B cell (primary cell): ENCODE measurements at regions not wholly inside any gene's neighbourhood (a gene's known extent, or its start where the extent isn't known, plus 50 kb on each side); places are given as distances from the start of the nearest gene placed in this dataset.

ENCODE experiments used
- ATAC-seq: fragments of 200-7000 bp; cut with Tn5 transposase; one replicate; pipeline ENCODE4 v1.10.0; 2021; ENCODE audit warnings: low read depth, mild to moderate bottlenecking, moderate number of reproducible peaks, moderate library complexity
- CTCF ChIA-PET: fragments of 350-600 bp; sonication (Branson Sonifier 250); formaldehyde crosslinking; loops from one replicate; lab custom pipeline; 2021; ENCODE audit warnings: antibody characterized with exemption, inconsistent platforms; lab: Charles Lee
- POLR2A ChIA-PET: fragments of 350-600 bp; sonication (Branson Sonifier 250); formaldehyde crosslinking; loops from one replicate; lab custom pipeline; 2021; ENCODE audit warnings: antibody characterized with exemption; lab: Charles Lee
- DNase-seq: peaks from one replicate; pipeline ENCODE4 v3.0.0; 2013
- H2AFZ ChIP-seq: 2 replicates; pipeline ENCODE4 v1.6.1; 2012; ENCODE audit warnings: mild to moderate bottlenecking, low read depth, low read length; ENCODE audit not compliant: insufficient read depth, poor library complexity, severe bottlenecking
- H3K27ac ChIP-seq, 2 donors: 1 replicate in 1 of 2; 2 replicates in 1 of 2; pipeline ENCODE4 v1.5.1; 2012 to 2013; ENCODE audit warnings: low read length in 2 of 2, mild to moderate bottlenecking in 2 of 2, moderate library complexity in 1 of 2
- H3K27me3 ChIP-seq, 4 experiments: fragments of 200-600 bp in 1 of 4; sonication (generic) in 1 of 4; replicated peaks in 1 of 4; 1 replicate in 2 of 4; 2 replicates in 2 of 4; pipeline versions ENCODE4 v1.6.1 to v1.7.0; 2013 to 2016; ENCODE audit warnings: low read length in 3 of 4, mild to moderate bottlenecking in 2 of 4, mixed read lengths in 1 of 4, moderate library complexity in 1 of 4; ENCODE audit not compliant: insufficient read depth in 4 of 4, control insufficient read depth in 3 of 4; ENCODE audit errors: control extremely low read depth in 1 of 4
- H3K36me3 ChIP-seq, 2 experiments: replicated peaks in 1 of 2; 1 replicate in 1 of 2; 2 replicates in 1 of 2; pipeline versions ENCODE4 v1.6.1 to v1.7.1; 2013; ENCODE audit warnings: low read length in 1 of 2; ENCODE audit not compliant: insufficient read depth in 2 of 2, control insufficient read depth in 1 of 2; ENCODE audit errors: control extremely low read depth in 1 of 2, extremely low read depth in 1 of 2
- H3K4me1 ChIP-seq, 2 donors: fragments of 200-600 bp in 1 of 2; sonication (generic) in 1 of 2; 1 replicate in 1 of 2; 2 replicates in 1 of 2; pipeline versions ENCODE4 v1.5.1 to v1.6.1; 2013 to 2017; ENCODE audit warnings: low read length in 2 of 2; ENCODE audit not compliant: control insufficient read depth in 2 of 2, insufficient read depth in 2 of 2
- H3K4me2 ChIP-seq: replicated peaks from 2 replicates; pipeline ENCODE3; 2012; ENCODE audit warnings: mild to moderate bottlenecking, low read depth, low read length; ENCODE audit not compliant: poor library complexity, severe bottlenecking
- H3K4me3 ChIP-seq, 5 experiments: fragments of 200-600 bp in 1 of 5; sonication (generic) in 1 of 5; 1 replicate in 3 of 5; 2 replicates in 2 of 5; pipeline versions ENCODE4 v1.5.1 to v1.7.0; 2011 to 2016; ENCODE audit warnings: low read length in 4 of 5, mild to moderate bottlenecking in 4 of 5, low read depth in 2 of 5, control low read depth in 1 of 5, moderate library complexity in 1 of 5; ENCODE audit not compliant: insufficient read depth in 1 of 5; ENCODE audit errors: control extremely low read depth in 1 of 5, extremely low read depth in 1 of 5
- H3K79me2 ChIP-seq: fragments of 200-600 bp; sonication (generic); one replicate; pipeline ENCODE4 v1.6.0; 2016; ENCODE audit warnings: low read length; ENCODE audit not compliant: control insufficient read depth, insufficient read depth
- H3K9ac ChIP-seq: fragments of 200-600 bp; sonication (generic); 2 replicates; pipeline ENCODE4 v1.6.1; 2017; ENCODE audit warnings: mild to moderate bottlenecking, low read length, moderate library complexity
- H3K9me3 ChIP-seq, 3 donors: one replicate each; pipeline versions ENCODE4 v1.6.1 to v1.7.1; 2013; ENCODE audit warnings: low read length in 2 of 3; ENCODE audit not compliant: control insufficient read depth in 2 of 3, insufficient read depth in 1 of 3; ENCODE audit errors: control extremely low read depth in 1 of 3
- H4K20me1 ChIP-seq: 2 replicates; pipeline ENCODE4 v1.6.0; 2012; ENCODE audit warnings: mild to moderate bottlenecking, low read length; ENCODE audit not compliant: insufficient read depth, control insufficient read depth, poor library complexity, severe bottlenecking
- H3K27ac Mint-ChIP-seq: one replicate; pipeline ENCODE4 v1.8.0; 2021; ENCODE audit warnings: mixed read lengths
- H3K27me3 Mint-ChIP-seq: one replicate; pipeline ENCODE4 v1.8.0; 2021; ENCODE audit warnings: mixed read lengths
- H3K4me1 Mint-ChIP-seq: one replicate; pipeline ENCODE4 v1.8.0; 2021; ENCODE audit warnings: mixed read lengths
- H3K4me3 Mint-ChIP-seq: one replicate; pipeline ENCODE4 v1.8.0; 2021; ENCODE audit warnings: mixed read lengths
- H3K9me3 Mint-ChIP-seq: one replicate; pipeline ENCODE4 v1.8.0; 2022; ENCODE audit warnings: mixed read lengths; ENCODE audit not compliant: insufficient read depth
- EZH2 ChIP-seq: IDR thresholded peaks from 2 replicates; pipeline ENCODE4 v1.6.1; 2012; ENCODE audit warnings: borderline replicate concordance, low read depth, mild to moderate bottlenecking, moderate library complexity, low read length; ENCODE audit not compliant: insufficient read depth, poor library complexity, severe bottlenecking
- WGBS: methylation state at CpG from one replicate; pipeline ENCODE4 v1.1.5; 2013; ENCODE audit warnings: missing lambda C conversion rate; ENCODE audit not compliant: insufficient coverage; 5-methylcytosine and 5-hydroxymethylcytosine counted together
- intact Hi-C: fragments of 100-400 bp; cut with micrococcal nuclease; formaldehyde crosslinking; loops from one replicate; pipeline ENCODE4 v1.10.0; 2022
- TF ChIP-seq, protein P1 (sequence below): fragments of 200-600 bp; IDR thresholded peaks from one replicate; pipeline ENCODE4 v1.8.0; 2022; ENCODE audit warnings: antibody characterized with exemption, mild to moderate bottlenecking

DNA sequence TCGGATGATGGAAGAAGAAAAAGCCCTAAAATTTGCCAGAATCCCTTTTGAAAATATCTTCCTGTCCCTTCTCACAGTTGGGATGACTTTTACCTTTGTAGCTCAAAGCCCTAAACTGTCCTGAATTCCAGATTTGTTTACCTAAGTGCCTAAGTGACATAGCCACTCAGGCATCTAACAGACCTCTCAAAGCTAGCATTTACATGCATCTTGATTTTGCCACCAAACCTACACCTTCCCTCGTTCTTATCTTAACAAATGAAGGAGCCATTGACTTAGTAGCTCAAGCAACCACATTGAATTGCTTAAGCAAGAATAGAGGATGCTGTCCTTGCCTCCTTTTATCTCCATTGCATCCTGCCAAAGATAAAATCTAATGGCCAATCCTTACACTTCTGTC is 198.4 kb upstream of the NTM start:
- no peaks in the 10 kb centered on the region for H3K4me1 ChIP-seq
- CTCF ChIA-PET = no interaction called here
- H3K27ac ChIP-seq = no peak overlapping the region
- peaks cover 0 to 9% (median 0%) of the 10 kb centered on the region in 3 donors for H3K9me3 ChIP-seq
- Mint-ChIP-seq H3K4me1 (no peaks in the 10 kb centered on the region), H3K27me3 (no peaks in the 10 kb centered on the region), H3K9me3 (no peaks in the 10 kb centered on the region), H3K27ac (no peak overlapping the region), H3K4me3 (no peak overlapping the region)
- TF ChIP-seq, protein P1, sequence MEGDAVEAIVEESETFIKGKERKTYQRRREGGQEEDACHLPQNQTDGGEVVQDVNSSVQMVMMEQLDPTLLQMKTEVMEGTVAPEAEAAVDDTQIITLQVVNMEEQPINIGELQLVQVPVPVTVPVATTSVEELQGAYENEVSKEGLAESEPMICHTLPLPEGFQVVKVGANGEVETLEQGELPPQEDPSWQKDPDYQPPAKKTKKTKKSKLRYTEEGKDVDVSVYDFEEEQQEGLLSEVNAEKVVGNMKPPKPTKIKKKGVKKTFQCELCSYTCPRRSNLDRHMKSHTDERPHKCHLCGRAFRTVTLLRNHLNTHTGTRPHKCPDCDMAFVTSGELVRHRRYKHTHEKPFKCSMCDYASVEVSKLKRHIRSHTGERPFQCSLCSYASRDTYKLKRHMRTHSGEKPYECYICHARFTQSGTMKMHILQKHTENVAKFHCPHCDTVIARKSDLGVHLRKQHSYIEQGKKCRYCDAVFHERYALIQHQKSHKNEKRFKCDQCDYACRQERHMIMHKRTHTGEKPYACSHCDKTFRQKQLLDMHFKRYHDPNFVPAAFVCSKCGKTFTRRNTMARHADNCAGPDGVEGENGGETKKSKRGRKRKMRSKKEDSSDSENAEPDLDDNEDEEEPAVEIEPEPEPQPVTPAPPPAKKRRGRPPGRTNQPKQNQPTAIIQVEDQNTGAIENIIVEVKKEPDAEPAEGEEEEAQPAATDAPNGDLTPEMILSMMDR = no peak
- TF ChIP-seq EZH2 = no peak
- ATAC-seq = no peak
- WGBS = 67% methylated on average over 1 of the region's 2 CpGs
- intact Hi-C loops = no loop called here
- no peak overlapping the region for H3K9ac ChIP-seq
- no peaks in the 10 kb centered on the region for H4K20me1 ChIP-seq
- no peaks in the 10 kb centered on the region for H3K36me3 ChIP-seq
- H3K79me2 ChIP-seq = no peaks in the 10 kb centered on the region
- POLR2A ChIA-PET = no interaction called here
- H3K27me3 ChIP-seq = no peaks in the 10 kb centered on the region
- DNase-seq = no peak
- H2AFZ ChIP-seq = no peak overlapping the region
- no peak overlapping the region for H3K4me3 ChIP-seq
- H3K4me2 ChIP-seq = no peak overlapping the region

DNA sequence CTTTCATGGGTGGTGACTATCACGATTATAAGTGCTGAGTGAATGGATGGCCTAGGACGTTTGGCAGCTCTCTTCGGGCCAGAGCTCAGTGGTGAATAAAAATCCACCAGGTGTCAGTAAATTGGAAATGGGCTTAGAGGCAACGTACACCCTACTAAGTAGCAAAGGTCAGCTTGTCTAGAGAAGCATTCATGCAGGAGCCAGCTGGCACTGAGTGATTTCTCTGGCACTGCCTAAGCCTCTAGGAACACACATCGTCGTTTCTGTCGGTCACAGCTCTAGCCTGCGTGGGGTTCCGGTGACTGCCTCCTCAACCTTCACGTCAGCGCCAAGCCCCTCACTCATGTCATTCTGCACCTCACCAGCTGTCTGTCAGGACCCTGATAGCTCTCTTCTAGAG is 192.4 kb upstream of the NTM start:
- Mint-ChIP-seq H3K9me3 (no peaks in the 10 kb centered on the region), H3K4me1 (no peaks in the 10 kb centered on the region), H3K27ac (no peak overlapping the region), H3K27me3 (no peaks in the 10 kb centered on the region), H3K4me3 (no peak overlapping the region)
- POLR2A ChIA-PET = no interaction called here
- H3K36me3 ChIP-seq = no peaks in the 10 kb centered on the region
- no peaks in the 10 kb centered on the region for H3K79me2 ChIP-seq
- CTCF ChIA-PET = no interaction called here
- H3K27me3 ChIP-seq = no peaks in the 10 kb centered on the region
- peaks cover 0 to 9% (median 0%) of the 10 kb centered on the region in 3 donors for H3K9me3 ChIP-seq
- no peak overlapping the region for H3K9ac ChIP-seq
- TF ChIP-seq EZH2 = no peak
- TF ChIP-seq, protein P1 = no peak
- DNase-seq (no peak), ATAC-seq (no peak)
- H3K4me2 ChIP-seq = no peak overlapping the region
- no peak overlapping the region for H2AFZ ChIP-seq
- no peak overlapping the region for H3K27ac ChIP-seq
- no peaks in the 10 kb centered on the region for H3K4me1 ChIP-seq
- intact Hi-C loops = no loop called here
- no peak overlapping the region for H3K4me3 ChIP-seq
- WGBS = 91% methylated on average over 9 of the region's 11 CpGs
- no peaks in the 10 kb centered on the region for H4K20me1 ChIP-seq
